ENCODE measurements at regions not wholly inside any gene's neighbourhood (a gene's known extent, or its start where the extent isn't known, plus 50 kb on each side); places are given as distances from the start of the nearest gene placed in this dataset.

DNA sequence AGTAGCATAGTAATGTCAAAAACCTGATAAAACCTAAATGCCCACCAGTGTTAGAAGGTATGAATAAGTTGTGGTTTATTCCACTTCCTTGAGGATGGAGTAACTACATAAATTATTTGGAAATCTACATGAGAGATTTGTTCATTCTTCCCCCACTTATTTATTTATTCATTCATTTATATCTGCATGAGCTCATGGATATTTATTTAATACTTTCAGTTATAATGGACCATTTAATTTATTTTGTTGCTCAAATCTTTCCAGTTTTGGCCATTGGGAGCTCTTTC is 223.8 kb upstream of the S1PR3 start:
- TF ChIP-seq, protein P1, sequence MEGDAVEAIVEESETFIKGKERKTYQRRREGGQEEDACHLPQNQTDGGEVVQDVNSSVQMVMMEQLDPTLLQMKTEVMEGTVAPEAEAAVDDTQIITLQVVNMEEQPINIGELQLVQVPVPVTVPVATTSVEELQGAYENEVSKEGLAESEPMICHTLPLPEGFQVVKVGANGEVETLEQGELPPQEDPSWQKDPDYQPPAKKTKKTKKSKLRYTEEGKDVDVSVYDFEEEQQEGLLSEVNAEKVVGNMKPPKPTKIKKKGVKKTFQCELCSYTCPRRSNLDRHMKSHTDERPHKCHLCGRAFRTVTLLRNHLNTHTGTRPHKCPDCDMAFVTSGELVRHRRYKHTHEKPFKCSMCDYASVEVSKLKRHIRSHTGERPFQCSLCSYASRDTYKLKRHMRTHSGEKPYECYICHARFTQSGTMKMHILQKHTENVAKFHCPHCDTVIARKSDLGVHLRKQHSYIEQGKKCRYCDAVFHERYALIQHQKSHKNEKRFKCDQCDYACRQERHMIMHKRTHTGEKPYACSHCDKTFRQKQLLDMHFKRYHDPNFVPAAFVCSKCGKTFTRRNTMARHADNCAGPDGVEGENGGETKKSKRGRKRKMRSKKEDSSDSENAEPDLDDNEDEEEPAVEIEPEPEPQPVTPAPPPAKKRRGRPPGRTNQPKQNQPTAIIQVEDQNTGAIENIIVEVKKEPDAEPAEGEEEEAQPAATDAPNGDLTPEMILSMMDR (IDR thresholded peaks at IDR 0.05), result no peak
- TF ChIP-seq EZH2 (IDR thresholded peaks at IDR 0.05; ENCODE audit: borderline replicate concordance, insufficient read depth, low read depth, low read length, poor library complexity, severe bottlenecking), result no peak

Measured in B cell (primary cell).